ENCODE measurements at regions not wholly inside any gene's neighbourhood (a gene's known extent, or its start where the extent isn't known, plus 50 kb on each side); places are given as distances from the start of the nearest gene placed in this dataset.

DNA sequence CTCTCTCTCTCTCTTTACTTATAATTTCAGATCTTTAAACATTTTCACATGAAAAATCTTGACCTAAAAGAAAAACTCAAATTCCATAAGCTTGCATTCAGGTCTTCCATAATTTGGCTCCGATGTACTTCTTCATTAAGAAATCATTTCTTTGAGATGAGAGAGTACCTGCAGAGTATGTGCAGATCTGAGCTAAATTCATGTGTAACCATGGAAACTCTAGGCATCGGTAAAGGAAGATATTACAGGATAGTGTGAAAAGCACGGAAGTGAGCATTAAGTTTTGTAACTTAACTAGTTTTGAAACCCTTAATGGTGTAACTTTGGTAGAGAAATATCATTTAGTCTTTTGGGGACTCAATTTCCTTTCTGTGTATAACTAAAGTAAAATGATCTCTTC, 295.9 kb upstream of the SOX4 start:
- Histone ChIP-seq H3K27ac (no peak overlapping the region), H3K4me3 (no peak overlapping the region), H3K4me1 (replicated peaks in 1 of 2) (no peaks in the 10 kb centered on the region), H3K27me3 (no peaks in the 10 kb centered on the region), H3K9me3 (replicated peaks in 1 of 3) (no peaks in the 10 kb centered on the region), H3K36me3 (replicated peaks in 1 of 2) (no peaks in the 10 kb centered on the region)
- DNase-seq, result no peak
- TF ChIP-seq POLR2A (IDR thresholded peaks at IDR 0.05) (no peak), CTCF (IDR thresholded peaks at IDR 0.05) (no peak)
- intact Hi-C loops (cut with DNase I), result no loop called here
- WGBS, 4 donors, result 83 to 96% (median 90%) methylated on average over 3 of the region's 3 CpGs

GRCh38 chr6:21299216-21299615, 294.3 kb upstream of the SOX4 start:
- intact Hi-C loops (cut with DNase I), result no loop called here
- H3K4me1 ChIP-seq (replicated peaks in 1 of 2), result no peaks in the 10 kb centered on the region
- H3K27me3 ChIP-seq, result no peaks in the 10 kb centered on the region
- no peak overlapping the region for H3K4me3 ChIP-seq
- TF ChIP-seq CTCF (IDR thresholded peaks at IDR 0.05), result no peak
- H3K36me3 ChIP-seq (replicated peaks in 1 of 2), result no peaks in the 10 kb centered on the region
- no peaks in the 10 kb centered on the region for H3K9me3 ChIP-seq (replicated peaks in 1 of 3)
- 70 to 83% (median 81%) methylated on average over 2 of the region's 2 CpGs for WGBS, 4 donors
- DNase-seq, result no peak
- H3K27ac ChIP-seq, result no peak overlapping the region

GRCh38 chr6:21300439-21300838, 293.1 kb upstream of the SOX4 start:
- no peak for DNase-seq
- H3K27ac ChIP-seq, result no peak overlapping the region
- H3K27me3 ChIP-seq, result no peaks in the 10 kb centered on the region
- no peaks in the 10 kb centered on the region for H3K4me1 ChIP-seq (replicated peaks in 1 of 2)
- no peak overlapping the region for H3K4me3 ChIP-seq
- intact Hi-C loops (cut with DNase I), result no loop called here
- no peaks in the 10 kb centered on the region for H3K9me3 ChIP-seq (replicated peaks in 1 of 3)
- no peaks in the 10 kb centered on the region for H3K36me3 ChIP-seq (replicated peaks in 1 of 2)
- no peak for TF ChIP-seq CTCF (IDR thresholded peaks at IDR 0.05)
- no peak for TF ChIP-seq POLR2A (IDR thresholded peaks at IDR 0.05)
- 70 to 97% (median 93%) methylated on average over 3 of the region's 3 CpGs for WGBS, 4 donors

DNA sequence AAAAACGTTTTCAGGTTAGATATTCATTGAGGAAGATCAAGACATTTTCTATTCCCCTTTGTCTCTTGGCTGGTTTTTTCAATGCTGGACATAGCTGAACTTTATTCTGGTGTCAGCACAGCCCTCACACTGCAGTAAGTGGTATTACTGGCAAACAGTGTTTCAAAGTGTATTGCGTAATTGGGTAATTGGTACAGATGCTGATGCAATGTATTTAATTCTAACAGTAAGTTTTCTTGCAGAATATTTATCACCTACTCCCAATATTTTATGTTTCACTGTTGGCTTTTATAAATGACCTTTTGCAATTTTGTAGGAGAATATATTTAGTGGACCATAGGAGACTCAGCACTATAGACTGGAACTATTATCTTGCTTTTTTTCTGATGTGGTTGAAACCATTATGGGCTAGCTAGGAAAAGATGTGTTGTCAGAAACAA, 287.6 kb upstream of the SOX4 start:
- no peaks in the 10 kb centered on the region for H3K27me3 ChIP-seq
- no peak for DNase-seq
- H3K4me3 ChIP-seq, result no peak overlapping the region
- H3K4me1 ChIP-seq (replicated peaks in 1 of 2), result peaks cover 0 to 10% of the 10 kb centered on the region in 2 donors
- no peaks in the 10 kb centered on the region for H3K9me3 ChIP-seq (replicated peaks in 1 of 3)
- no peak overlapping the region for H3K27ac ChIP-seq
- 65 to 83% (median 73%) methylated on average over 2 of the region's 2 CpGs for WGBS, 4 donors
- no peak for TF ChIP-seq POLR2A (IDR thresholded peaks at IDR 0.05)
- TF ChIP-seq CTCF (IDR thresholded peaks at IDR 0.05), result peak in 3 of 6 experiments; percentile 2 to 15 (median 12)
- intact Hi-C loops (cut with DNase I), result no loop called here
- no peaks in the 10 kb centered on the region for H3K36me3 ChIP-seq (replicated peaks in 1 of 2)

Data from adrenal gland (tissue), 9 donors.